ENCODE measurements at regions not wholly inside any gene's neighbourhood (a gene's known extent, or its start where the extent isn't known, plus 50 kb on each side); places are given as distances from the start of the nearest gene placed in this dataset.

DNA sequence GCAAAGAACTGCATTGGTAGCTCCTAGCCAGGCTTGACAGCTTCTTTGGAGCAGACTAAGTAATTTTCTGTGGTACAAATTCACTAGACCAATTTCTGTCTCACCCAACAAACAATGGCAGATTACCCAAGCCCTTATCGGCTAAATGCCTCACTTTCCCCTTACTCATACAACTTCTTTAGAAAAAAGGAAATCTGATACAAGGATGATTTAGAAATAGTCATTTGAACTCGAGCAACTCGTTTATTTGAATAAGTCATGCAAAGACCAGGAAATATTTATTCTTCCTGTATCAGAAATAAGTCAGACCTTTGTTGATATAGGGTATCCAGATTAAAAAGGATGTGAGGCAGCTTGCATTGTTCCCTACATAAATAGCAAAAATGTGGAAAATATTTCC, 170.4 kb upstream of the CDH6 start:
- no peak overlapping the region for H2AFZ ChIP-seq (ENCODE audit: low read depth, low read length)
- ChIA-PET CTCF (no interaction called here), POLR2A (no interaction called here)
- H3K9ac ChIP-seq (replicated peaks; ENCODE audit: extremely low read depth, insufficient read depth, low read length) = peak overlapping the region; percentile 9
- no TSS peak for BruUV-seq (replicated peaks)
- intact Hi-C loops (cut with micrococcal nuclease) (loop anchor here (2.0 kb wide), 1 partner anchor 14 kb away; no protein-coding TSS in a partner anchor), dilution Hi-C loops (cut with MboI; ENCODE audit: extremely low pct_ligation_motif_present, low sequenced_read_pairs) (no loop called here)
- H3K4me2 ChIP-seq (ENCODE audit: insufficient read depth, low read length) = peak overlapping the region; percentile 67
- no peaks in the 10 kb centered on the region for H3K79me2 ChIP-seq (ENCODE audit: control insufficient read depth, insufficient read depth, low read length)
- peak; percentile 66 for FAIRE-seq
- peaks cover 12% of the 10 kb centered on the region for H3K4me1 ChIP-seq (ENCODE audit: control insufficient read depth, extremely low read depth, insufficient read depth, low read length)
- no peaks in the 10 kb centered on the region for H3K9me1 ChIP-seq (replicated peaks; ENCODE audit: control insufficient read depth, extremely low read depth, insufficient read depth, low read length)
- TF ChIP-seq JUN (IDR thresholded peaks at IDR 0.05; ENCODE audit: borderline replicate concordance, insufficient read depth, insufficient read length, low read depth) (no peak), POLR2A (IDR thresholded peaks at IDR 0.05; ENCODE audit: low read depth, low read length) (no peak), EZH2 (IDR thresholded peaks at IDR 0.05; ENCODE audit: borderline replicate concordance, low read depth, low read length, severe bottlenecking) (no peak), MYC (IDR thresholded peaks at IDR 0.05; ENCODE audit: low read depth, low read length) (no peak), GATA2 (IDR thresholded peaks at IDR 0.05; ENCODE audit: insufficient read depth, insufficient read length, low read depth, low read length) (peak; percentile 90), FOS (IDR thresholded peaks at IDR 0.05; ENCODE audit: borderline replicate concordance, insufficient read depth, low read length) (peak; percentile 84), POLR2AphosphoS5 (IDR thresholded peaks at IDR 0.05; ENCODE audit: insufficient read depth, low read depth, low read length) (no peak)
- TF ChIP-seq, protein P1, sequence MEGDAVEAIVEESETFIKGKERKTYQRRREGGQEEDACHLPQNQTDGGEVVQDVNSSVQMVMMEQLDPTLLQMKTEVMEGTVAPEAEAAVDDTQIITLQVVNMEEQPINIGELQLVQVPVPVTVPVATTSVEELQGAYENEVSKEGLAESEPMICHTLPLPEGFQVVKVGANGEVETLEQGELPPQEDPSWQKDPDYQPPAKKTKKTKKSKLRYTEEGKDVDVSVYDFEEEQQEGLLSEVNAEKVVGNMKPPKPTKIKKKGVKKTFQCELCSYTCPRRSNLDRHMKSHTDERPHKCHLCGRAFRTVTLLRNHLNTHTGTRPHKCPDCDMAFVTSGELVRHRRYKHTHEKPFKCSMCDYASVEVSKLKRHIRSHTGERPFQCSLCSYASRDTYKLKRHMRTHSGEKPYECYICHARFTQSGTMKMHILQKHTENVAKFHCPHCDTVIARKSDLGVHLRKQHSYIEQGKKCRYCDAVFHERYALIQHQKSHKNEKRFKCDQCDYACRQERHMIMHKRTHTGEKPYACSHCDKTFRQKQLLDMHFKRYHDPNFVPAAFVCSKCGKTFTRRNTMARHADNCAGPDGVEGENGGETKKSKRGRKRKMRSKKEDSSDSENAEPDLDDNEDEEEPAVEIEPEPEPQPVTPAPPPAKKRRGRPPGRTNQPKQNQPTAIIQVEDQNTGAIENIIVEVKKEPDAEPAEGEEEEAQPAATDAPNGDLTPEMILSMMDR (IDR thresholded peaks at IDR 0.05; ENCODE audit: extremely low read depth in 1 of 2, insufficient read depth in 1 of 2, low read depth in 1 of 2, low read length in 2 of 2) = no peak
- TF ChIP-seq, protein P2, sequence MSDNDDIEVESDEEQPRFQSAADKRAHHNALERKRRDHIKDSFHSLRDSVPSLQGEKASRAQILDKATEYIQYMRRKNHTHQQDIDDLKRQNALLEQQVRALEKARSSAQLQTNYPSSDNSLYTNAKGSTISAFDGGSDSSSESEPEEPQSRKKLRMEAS (IDR thresholded peaks at IDR 0.05; ENCODE audit: insufficient read depth, insufficient read length) = no peak
- peak; percentile 68 for DNase-seq (ENCODE audit: low read depth, low spot score)
- no peaks in the 10 kb centered on the region for H3K27me3 ChIP-seq (ENCODE audit: control insufficient read depth in 2 of 2, insufficient read depth in 2 of 2, low read length in 2 of 2)
- H3K36me3 ChIP-seq (ENCODE audit: control insufficient read depth in 2 of 2, extremely low read depth in 1 of 2, insufficient read depth in 2 of 2, low read length in 2 of 2) = no peaks in the 10 kb centered on the region
- no peaks in the 10 kb centered on the region for H3K9me3 ChIP-seq (replicated peaks; ENCODE audit: control insufficient read depth, insufficient read depth, low read length)
- H3K27ac ChIP-seq (ENCODE audit: insufficient read depth, low read depth, low read length) = no peak overlapping the region
- no peak overlapping the region for H3K4me3 ChIP-seq (replicated peaks in 1 of 3; ENCODE audit: insufficient read depth in 1 of 3, low read depth in 1 of 3, low read length in 3 of 3)
- no peaks in the 10 kb centered on the region for H4K20me1 ChIP-seq (replicated peaks; ENCODE audit: control insufficient read depth, extremely low read depth, insufficient read depth, low read length)

Data from endothelial cell of umbilical vein (primary cell).